ENCODE measurements at regions not wholly inside any gene's neighbourhood (a gene's known extent, or its start where the extent isn't known, plus 50 kb on each side); places are given as distances from the start of the nearest gene placed in this dataset.
"Not testable (repeated sequence)": the region's sequence is repeated elsewhere in the genome, so short reads cannot be mapped to it uniquely, and the experiment has no call there.

DNA sequence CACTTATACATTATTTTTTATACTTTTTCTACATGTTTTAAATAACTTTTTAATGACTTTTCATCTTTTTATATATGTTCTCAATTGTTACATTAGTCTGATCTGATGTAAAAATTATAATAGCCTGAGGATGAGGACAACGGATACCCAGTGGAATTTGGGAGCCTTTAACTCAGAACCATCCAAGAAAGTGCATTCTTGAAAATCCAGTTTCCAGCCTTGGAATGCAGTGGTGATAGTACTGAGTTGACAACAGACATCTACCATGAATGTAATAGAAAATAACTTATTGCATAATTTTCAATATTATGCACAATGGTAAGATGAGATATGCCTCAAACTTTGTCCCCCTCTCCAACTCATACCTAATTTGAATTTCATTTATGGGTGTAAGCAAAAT is 120.7 kb upstream of the ZC3H15 start:
- H3K27ac ChIP-seq, result no peak overlapping the region
- no peak for TF ChIP-seq ZFX (IDR thresholded peaks at IDR 0.05)

GRCh38 chr2:186379052-186379451 is 107.0 kb upstream of the ZC3H15 start:
- TF ChIP-seq, protein P1, sequence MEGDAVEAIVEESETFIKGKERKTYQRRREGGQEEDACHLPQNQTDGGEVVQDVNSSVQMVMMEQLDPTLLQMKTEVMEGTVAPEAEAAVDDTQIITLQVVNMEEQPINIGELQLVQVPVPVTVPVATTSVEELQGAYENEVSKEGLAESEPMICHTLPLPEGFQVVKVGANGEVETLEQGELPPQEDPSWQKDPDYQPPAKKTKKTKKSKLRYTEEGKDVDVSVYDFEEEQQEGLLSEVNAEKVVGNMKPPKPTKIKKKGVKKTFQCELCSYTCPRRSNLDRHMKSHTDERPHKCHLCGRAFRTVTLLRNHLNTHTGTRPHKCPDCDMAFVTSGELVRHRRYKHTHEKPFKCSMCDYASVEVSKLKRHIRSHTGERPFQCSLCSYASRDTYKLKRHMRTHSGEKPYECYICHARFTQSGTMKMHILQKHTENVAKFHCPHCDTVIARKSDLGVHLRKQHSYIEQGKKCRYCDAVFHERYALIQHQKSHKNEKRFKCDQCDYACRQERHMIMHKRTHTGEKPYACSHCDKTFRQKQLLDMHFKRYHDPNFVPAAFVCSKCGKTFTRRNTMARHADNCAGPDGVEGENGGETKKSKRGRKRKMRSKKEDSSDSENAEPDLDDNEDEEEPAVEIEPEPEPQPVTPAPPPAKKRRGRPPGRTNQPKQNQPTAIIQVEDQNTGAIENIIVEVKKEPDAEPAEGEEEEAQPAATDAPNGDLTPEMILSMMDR (conservative IDR thresholded peaks at IDR 0.05), result no peak
- TF ChIP-seq ZFX (IDR thresholded peaks at IDR 0.05), result no peak
- no peak overlapping the region for H3K27ac ChIP-seq

DNA sequence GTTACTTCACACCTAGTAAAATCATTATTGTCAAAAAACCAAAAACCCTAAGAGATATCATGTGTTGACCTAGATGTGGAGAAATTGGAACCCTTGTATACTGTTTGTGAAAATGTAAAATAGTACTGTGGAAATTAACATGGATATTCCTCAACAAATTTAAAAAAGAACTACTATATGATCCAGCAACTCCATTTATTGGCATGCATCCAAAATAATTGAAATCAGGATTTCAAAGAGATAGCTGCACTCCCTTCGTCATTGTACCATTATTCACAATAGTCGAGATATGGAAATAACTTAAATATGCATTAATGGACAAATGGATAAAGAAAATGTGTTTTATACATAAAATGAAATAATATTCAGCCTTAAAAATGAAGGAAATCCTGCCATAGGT is 105.3 kb upstream of the ZC3H15 start:
- no peak overlapping the region for H3K27ac ChIP-seq
- TF ChIP-seq, protein P1 (conservative IDR thresholded peaks at IDR 0.05), result no peak
- no peak for TF ChIP-seq ZFX (IDR thresholded peaks at IDR 0.05)

DNA sequence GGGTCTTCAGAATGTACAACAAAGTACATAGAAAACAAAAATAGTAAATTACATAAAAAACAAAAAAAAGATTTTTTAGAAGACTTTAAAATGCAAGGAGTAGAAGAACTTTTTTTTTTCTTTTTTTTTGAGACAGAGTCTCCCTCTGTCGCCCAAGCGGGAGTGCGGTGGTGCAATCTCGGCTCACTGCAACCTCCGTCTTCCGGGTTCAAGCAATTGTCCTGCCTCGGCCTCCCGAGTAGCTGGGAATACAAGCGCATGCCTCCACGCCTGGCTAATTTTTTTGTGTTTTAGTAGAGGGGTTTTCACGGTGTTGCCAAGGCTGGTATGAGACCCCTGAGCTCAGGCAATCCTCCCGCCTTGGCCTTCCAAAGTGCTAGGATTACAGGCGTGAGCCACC is 104.5 kb upstream of the ZC3H15 start:
- TF ChIP-seq, protein P1 (conservative IDR thresholded peaks at IDR 0.05), result no peak
- TF ChIP-seq ZFX (IDR thresholded peaks at IDR 0.05), result no peak
- H3K27ac ChIP-seq, result no peak overlapping the region

- H3K27ac ChIP-seq, result no peak overlapping the region
- TF ChIP-seq ZFX (IDR thresholded peaks at IDR 0.05), result no peak
- TF ChIP-seq, protein P1 (conservative IDR thresholded peaks at IDR 0.05), result no peak
Observed at GRCh38 chr2:186382932-186383331, 103.1 kb upstream of the ZC3H15 start.

DNA sequence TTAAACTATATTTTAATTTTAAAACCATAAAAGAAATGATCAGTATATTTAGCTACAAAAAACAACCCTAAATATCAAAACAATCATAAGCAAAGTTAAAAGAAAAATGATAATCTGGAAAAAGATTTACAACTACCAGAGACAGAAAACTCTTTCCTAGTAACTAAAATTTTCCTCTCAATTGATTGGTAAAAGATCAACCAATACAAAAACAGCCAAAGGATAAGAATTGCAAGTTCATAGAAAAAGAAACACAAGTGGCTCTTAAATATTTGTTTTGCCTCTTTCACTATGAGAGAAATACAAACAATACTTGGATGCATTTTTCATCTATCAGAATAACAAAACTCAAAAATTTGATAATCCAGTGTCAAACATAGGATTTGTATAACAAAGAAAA is 101.8 kb upstream of the ZC3H15 start:
- H3K27ac ChIP-seq, result no peak overlapping the region
- TF ChIP-seq ZFX (IDR thresholded peaks at IDR 0.05), result no peak
- TF ChIP-seq, protein P1 (conservative IDR thresholded peaks at IDR 0.05), result no peak

GRCh38 chr2:186385638-186386201 is 100.3 kb upstream of the ZC3H15 start:
- not testable (repeated sequence) for H3K27ac ChIP-seq

DNA sequence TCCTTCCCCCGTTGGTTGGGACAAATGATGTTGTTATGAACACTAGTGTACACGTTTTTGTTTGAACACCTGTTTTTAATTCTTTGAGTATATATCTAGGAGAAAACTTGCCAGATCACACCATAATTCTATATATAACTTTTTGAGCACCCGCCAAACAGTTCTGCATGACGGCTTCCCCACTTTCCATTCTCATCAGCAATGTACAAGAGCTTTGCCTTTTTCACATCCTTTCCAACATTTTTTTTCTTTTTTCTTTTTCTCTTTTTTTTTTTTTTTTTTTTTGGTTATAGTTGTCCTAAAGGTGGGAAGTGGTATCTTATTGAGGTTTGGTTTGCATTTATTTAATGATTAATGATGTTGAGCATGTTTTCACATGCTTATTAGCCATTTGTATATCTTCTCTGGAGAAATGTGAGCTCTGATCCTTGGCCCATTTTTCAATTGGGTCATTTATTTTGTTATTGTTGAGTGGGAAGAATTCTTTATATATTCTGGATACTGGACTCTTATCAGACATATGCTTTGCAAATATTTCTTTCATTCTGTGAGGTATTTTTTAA is 86.9 kb upstream of the ZC3H15 start:
- no peak overlapping the region for H3K27ac ChIP-seq
- no peak for TF ChIP-seq ZFX (IDR thresholded peaks at IDR 0.05)
- TF ChIP-seq, protein P1 (conservative IDR thresholded peaks at IDR 0.05), result no peak
